Osteocyte (in vitro differentiated cells): ENCODE measurements at regions not wholly inside any gene's neighbourhood (a gene's known extent, or its start where the extent isn't known, plus 50 kb on each side); places are given as distances from the start of the nearest gene placed in this dataset.

Experiments
- DNase-seq: peaks from one replicate; pipeline ENCODE4 v3.0.0; 2021; ENCODE audit warnings: mixed read lengths; ENCODE audit not compliant: unreplicated experiment; ENCODE audit errors: extremely low spot score
- H3K27ac Mint-ChIP-seq: one replicate; pipeline ENCODE4 v1.8.0; 2021; ENCODE audit warnings: mild to moderate bottlenecking, mixed read lengths; ENCODE audit not compliant: unreplicated experiment
- H3K27me3 Mint-ChIP-seq: one replicate; pipeline ENCODE4 v1.8.0; 2021; ENCODE audit warnings: mixed read lengths; ENCODE audit not compliant: unreplicated experiment
- H3K36me3 Mint-ChIP-seq: one replicate; pipeline ENCODE4 v1.8.0; 2021; ENCODE audit warnings: mixed read lengths; ENCODE audit not compliant: unreplicated experiment
- H3K4me1 Mint-ChIP-seq: one replicate; pipeline ENCODE4 v1.8.0; 2021; ENCODE audit warnings: mixed read lengths; ENCODE audit not compliant: unreplicated experiment
- H3K4me3 Mint-ChIP-seq: one replicate; pipeline ENCODE4 v1.8.0; 2021; ENCODE audit warnings: mild to moderate bottlenecking, moderate library complexity, mixed read lengths; ENCODE audit not compliant: unreplicated experiment
- H3K9me3 Mint-ChIP-seq: one replicate; pipeline ENCODE4 v1.8.0; 2021; ENCODE audit warnings: mixed read lengths; ENCODE audit not compliant: unreplicated experiment
- TF ChIP-seq, protein P1 (sequence below): fragments of 200-600 bp; sonication (generic); IDR thresholded peaks from 2 replicates; pipeline ENCODE4 v1.5.0; 2021; ENCODE audit warnings: antibody characterized with exemption, mild to moderate bottlenecking, moderate library complexity

DNA sequence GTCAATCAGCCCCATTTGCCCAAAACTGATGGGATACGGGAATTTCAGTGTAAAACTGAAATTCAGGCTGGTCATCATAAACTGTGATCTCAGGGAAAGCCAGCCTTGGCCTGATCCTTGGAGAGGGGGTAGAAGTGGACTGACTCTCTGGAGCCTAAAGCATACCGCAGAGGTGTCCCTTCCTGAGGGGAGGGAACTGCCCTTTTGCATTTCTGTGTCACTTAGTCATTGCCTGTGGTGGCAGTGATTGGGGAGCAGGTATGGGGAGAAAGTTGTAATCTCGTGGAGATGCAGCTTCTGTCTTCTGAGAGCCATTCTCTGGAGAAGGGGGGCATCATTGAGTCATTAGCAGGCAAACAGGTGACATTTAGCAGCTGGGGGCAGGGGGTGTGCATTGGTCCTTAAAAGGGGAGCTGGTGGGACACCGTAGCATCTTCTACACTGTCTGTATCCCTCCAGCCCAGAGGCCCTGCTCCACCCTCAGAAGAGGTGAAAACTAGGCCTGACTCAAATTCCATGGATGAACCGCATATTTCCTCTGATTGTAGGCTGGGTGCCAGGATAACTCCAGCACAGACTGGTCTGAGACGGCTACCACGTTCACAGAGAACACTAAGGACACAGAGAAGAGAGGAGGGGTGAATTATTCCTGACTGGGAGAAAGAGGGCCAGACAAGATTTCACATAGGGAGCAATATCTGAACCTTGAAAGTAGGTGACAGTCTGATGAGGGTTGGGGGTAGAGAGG, 143.3 kb downstream of the SEC61B start:
- no peak for DNase-seq
- TF ChIP-seq, protein P1, sequence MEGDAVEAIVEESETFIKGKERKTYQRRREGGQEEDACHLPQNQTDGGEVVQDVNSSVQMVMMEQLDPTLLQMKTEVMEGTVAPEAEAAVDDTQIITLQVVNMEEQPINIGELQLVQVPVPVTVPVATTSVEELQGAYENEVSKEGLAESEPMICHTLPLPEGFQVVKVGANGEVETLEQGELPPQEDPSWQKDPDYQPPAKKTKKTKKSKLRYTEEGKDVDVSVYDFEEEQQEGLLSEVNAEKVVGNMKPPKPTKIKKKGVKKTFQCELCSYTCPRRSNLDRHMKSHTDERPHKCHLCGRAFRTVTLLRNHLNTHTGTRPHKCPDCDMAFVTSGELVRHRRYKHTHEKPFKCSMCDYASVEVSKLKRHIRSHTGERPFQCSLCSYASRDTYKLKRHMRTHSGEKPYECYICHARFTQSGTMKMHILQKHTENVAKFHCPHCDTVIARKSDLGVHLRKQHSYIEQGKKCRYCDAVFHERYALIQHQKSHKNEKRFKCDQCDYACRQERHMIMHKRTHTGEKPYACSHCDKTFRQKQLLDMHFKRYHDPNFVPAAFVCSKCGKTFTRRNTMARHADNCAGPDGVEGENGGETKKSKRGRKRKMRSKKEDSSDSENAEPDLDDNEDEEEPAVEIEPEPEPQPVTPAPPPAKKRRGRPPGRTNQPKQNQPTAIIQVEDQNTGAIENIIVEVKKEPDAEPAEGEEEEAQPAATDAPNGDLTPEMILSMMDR, result no peak
- H3K9me3 Mint-ChIP-seq, result no peaks in the 10 kb centered on the region
- H3K4me1 Mint-ChIP-seq, result peaks cover 59% of the 10 kb centered on the region
- H3K27me3 Mint-ChIP-seq, result no peaks in the 10 kb centered on the region
- H3K27ac Mint-ChIP-seq, result peak overlapping the region; percentile 61
- no peaks in the 10 kb centered on the region for H3K36me3 Mint-ChIP-seq
- H3K4me3 Mint-ChIP-seq, result no peak overlapping the region

DNA sequence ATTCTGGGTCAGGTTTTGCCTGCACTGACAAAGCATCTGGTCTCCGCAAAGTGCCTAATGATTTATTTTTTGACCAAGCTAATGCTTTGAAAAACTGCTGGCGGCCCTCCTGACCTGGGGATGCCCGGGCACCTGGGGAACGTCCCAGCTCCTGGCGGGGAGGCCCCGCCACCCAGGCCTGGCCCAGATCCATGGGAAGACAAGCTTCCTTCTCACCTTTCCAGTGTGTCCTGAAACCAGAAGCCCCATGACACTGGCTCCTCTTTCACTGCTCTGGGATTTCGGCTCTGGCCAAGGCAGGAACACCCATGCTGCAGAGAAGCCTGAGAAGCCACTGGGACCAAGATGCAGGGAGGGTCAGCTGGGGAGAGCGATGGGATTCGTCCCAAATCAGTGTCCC, 144.1 kb downstream of the SEC61B start:
- TF ChIP-seq, protein P1, result no peak

DNA sequence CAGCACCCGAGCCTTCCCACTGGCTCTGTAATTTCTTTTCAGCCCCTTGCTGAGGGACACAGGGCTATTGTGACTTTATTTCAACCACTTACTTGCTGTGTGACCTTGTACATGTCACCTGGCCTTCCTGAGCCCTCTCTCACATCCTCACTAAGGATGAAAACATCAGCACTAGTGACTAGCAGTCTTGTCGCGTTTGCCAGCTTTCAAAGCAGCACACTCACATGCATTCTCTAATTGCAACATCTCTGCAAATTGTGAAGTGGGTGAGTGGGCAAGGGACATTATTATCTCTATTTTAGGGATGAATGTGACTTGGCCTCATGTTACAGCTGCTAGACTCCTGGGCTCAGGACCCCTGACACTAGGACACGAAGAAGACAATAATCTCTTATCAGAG, 144.5 kb downstream of the SEC61B start:
- Mint-ChIP-seq H3K36me3 (no peaks in the 10 kb centered on the region), H3K4me3 (no peak overlapping the region), H3K27me3 (no peaks in the 10 kb centered on the region), H3K27ac (peak overlapping the region; percentile 40), H3K9me3 (no peaks in the 10 kb centered on the region), H3K4me1 (peaks cover 59% of the 10 kb centered on the region)
- DNase-seq, result no peak
- TF ChIP-seq, protein P1, result no peak

More for the DNA sequence above, 144.1 kb downstream of the SEC61B start:
- H3K9me3 Mint-ChIP-seq, result no peaks in the 10 kb centered on the region
- peaks cover 59% of the 10 kb centered on the region for H3K4me1 Mint-ChIP-seq
- no peaks in the 10 kb centered on the region for H3K36me3 Mint-ChIP-seq
- H3K4me3 Mint-ChIP-seq, result no peak overlapping the region
- DNase-seq, result no peak
- H3K27ac Mint-ChIP-seq, result peak overlapping the region; percentile 61
- no peaks in the 10 kb centered on the region for H3K27me3 Mint-ChIP-seq

DNA sequence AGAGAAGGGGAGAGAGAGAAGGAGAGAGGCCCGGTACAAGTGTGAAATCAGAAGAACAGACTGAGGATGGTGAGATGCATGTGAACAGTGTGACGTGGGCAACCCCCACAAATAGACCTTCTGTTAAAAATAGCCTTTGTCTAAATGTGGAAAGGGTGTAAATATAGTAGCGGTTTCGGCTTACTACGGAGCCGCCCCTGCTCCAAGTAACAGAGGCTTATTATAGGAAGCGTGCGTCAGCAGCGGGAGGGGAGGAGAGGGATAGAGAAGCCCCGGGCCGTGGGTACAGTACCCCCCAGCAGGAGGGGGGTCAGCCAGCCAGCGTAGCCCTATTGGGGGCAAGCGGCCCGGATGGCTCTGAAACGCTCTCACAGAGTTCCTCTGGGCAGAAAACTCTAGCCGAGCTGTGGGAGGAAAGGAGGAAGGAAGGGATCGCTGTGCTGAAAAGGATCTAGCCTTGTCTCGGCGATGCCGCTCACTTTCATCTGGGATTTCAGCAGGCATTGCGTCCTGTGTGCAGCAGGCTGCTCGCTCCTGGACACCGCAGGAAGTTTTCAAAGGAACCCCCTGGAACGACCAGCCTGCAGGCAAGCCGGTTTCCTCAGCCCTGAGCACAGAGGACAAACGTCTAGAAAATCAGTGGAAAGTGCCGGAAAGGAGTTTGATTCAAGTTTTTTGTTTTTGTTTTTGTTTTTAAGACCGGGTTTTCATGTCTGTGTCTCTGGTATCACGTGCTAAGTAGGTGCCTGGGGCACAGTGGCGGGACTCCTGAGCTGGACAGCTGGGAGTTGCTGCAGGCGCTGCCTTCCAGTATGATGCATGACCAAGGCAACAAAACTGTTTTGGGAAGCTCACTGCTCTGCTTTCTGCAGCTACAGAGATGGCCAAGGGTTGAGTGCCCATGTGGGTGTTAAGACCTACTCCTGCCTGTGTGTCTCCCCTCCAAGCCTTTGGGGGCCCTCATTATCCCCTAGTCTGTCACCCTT, 146.6 kb downstream of the SEC61B start:
- Mint-ChIP-seq H3K4me3 (peak overlapping the region; percentile 65), H3K27me3 (no peaks in the 10 kb centered on the region), H3K9me3 (no peaks in the 10 kb centered on the region), H3K27ac (peak overlapping the region; percentile 95), H3K4me1 (peaks cover 47% of the 10 kb centered on the region), H3K36me3 (no peaks in the 10 kb centered on the region)
- TF ChIP-seq, protein P1, result no peak
- peak; percentile 87 for DNase-seq

DNA sequence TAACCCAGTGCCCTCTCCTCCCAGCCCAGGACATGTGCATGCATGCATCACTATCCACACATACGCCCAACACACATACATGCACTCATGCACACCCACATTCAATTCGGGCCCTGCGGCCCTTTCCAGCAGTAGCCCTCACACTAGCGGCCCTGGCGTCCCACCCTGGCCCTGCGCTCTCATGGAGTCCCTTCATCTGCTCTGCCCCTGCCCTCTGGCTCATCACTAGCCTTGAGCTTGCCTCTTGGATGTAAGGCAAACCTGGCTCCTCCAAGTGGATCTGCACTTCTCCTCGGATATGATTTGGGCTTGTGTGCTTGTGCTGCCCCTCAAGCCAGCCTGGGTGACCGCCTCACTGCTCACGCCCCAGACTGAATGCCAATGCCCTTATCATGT, 147.2 kb downstream of the SEC61B start:
- TF ChIP-seq, protein P1, result no peak
- H3K9me3 Mint-ChIP-seq, result no peaks in the 10 kb centered on the region
- no peaks in the 10 kb centered on the region for H3K27me3 Mint-ChIP-seq
- peak overlapping the region; percentile 95 for H3K27ac Mint-ChIP-seq
- DNase-seq, result no peak
- peaks cover 47% of the 10 kb centered on the region for H3K4me1 Mint-ChIP-seq
- peak overlapping the region; percentile 65 for H3K4me3 Mint-ChIP-seq
- H3K36me3 Mint-ChIP-seq, result no peaks in the 10 kb centered on the region
